HG02884 (cell line): ENCODE measurements at regions not wholly inside any gene's neighbourhood (a gene's known extent, or its start where the extent isn't known, plus 50 kb on each side); places are given as distances from the start of the nearest gene placed in this dataset.
"Not testable (repeated sequence)": the region's sequence is repeated elsewhere in the genome, so short reads cannot be mapped to it uniquely, and the experiment has no call there.

Source experiments
- ATAC-seq: cut with Tn5 transposase; IDR thresholded peaks from one replicate; pipeline ENCODE4 v1.9.1; 2021; ENCODE audit warnings: mild to moderate bottlenecking, moderate library complexity; ENCODE audit not compliant: unreplicated experiment

DNA sequence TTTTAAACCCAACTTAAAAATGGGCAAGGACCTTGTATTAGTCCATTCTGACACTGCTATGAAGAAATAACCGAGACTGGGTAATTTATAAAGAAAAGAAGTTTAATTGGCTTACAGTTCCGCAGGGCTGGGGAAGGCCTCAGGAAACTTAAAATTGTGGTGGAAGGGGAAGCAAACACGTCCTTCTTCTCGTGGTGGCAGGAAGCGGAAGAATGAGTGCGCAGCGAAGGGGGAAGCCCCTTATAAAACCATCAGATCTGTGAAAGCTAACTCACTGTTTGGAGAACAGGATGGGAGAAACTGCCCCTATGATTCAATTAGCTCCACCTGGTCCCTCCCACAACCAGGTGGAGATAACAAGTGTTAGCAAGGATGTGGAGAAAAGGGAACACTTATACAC, 237.7 kb downstream of the SEC16B start:
- ATAC-seq: no peak

GRCh38 chr1:177729646-177730045, 240.2 kb downstream of the SEC16B start:
- ATAC-seq: no peak

DNA sequence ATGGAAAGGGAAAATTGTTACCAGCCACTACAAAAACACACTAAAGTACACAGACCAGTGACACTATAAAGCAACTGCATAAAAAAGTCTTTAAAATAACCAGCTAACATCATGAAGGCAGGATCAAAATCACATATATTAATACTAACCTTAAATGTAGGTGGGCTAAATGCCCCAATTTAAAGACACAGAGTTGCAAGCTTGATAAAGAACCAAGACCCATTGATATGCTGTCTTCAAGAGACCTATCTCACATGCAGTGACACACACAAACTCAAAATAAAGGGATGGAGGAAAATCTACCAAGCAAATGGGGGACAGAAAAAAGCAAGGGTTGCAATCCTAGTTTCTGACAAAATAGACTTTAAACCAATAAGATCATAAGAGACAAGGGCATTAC, 246.3 kb downstream of the SEC16B start:
- no peak for ATAC-seq

DNA sequence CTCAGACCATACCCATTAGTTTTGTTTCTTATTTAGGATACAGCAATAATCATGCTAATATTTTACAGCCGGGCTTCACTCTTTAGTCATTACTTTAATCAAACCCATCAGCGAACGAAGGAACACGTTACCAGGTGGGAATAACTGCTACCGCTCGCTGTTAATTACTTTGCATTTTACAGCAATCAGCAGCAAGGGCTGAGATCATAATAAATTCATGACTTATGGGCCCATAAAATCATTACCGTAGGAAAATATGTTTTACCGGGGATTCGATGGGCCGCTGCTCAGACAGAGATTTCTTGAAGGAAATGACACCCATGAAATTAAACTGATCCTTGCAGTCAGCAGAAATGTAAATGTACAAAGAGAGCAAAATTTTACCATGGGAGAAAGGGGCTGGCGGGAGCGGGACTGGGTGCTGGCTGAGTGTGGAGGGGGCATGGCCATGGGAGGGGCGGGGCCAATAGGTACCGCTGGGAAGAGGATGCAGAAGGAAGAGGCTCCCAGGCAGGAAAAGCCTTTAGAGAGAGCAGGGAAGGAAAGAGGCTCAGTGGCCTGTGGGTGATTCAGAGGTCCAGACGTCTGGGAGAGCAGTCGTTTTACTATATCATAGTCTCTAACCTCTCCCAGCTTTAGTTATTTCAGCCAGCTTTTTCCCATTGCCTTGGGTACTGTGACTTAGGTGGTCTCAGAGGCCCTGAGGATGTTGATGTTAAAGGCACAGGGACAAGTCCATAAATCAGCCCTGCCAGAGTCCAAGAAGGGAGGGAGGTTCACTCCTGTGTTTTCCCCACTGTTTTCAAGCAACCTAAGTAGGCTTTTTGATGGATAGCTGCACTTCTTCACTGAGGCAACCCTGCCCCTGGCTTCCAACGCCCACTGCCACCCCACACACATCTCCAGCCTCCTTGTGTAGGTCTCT, 258.9 kb downstream of the SEC16B start:
- ATAC-seq: no peak

DNA sequence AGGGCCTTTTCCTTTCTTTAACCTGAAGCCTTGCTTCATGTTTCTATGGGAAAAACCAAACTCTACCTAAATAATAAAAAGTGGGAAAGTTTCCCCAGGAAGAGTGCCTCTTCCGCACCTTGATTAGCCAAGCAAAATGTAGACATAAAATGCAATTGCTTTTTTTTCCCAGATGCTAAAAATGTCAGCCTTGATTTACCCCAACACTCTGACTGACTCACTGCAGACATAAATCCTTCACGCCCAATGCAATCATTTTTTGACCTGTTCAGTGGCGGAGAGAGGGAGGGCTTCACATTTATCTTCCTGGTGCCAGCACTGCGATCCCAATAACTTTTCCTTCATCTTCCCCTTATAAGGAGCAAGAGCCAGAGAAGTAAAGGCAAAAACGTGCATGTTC, 261.5 kb downstream of the SEC16B start:
- no peak for ATAC-seq

GRCh38 chr1:177706977-177707376, 262.9 kb downstream of the SEC16B start:
- ATAC-seq: no peak

GRCh38 chr1:177705839-177706238, 264.0 kb downstream of the SEC16B start:
- no peak for ATAC-seq

DNA sequence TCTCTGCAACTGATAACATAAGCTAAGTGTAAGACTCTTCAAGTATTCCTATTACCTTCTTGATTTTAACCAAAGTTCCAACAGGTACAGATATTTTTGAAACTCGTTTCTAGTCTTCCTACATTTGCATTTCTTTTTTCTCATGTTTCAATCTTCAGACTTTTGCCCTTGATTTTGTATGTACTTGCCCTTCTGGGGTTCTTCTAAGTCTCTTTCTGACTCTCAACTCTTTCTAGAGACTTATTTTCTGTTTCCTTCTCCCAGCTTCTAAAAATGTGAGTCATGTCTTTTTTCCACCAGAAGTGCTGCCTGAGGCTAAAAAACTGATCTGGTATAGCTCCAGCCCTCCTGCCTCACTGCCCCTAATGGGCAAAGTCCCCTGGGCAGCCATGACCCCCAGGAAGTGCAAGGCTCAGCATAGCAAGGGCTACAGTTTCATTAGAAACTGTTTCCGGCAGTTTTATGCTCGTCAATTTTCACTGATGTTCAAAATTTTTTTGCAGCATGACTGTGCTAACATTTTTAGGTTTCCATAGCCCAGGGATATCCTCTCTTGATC, 265.9 kb downstream of the SEC16B start:
- ATAC-seq: no peak

DNA sequence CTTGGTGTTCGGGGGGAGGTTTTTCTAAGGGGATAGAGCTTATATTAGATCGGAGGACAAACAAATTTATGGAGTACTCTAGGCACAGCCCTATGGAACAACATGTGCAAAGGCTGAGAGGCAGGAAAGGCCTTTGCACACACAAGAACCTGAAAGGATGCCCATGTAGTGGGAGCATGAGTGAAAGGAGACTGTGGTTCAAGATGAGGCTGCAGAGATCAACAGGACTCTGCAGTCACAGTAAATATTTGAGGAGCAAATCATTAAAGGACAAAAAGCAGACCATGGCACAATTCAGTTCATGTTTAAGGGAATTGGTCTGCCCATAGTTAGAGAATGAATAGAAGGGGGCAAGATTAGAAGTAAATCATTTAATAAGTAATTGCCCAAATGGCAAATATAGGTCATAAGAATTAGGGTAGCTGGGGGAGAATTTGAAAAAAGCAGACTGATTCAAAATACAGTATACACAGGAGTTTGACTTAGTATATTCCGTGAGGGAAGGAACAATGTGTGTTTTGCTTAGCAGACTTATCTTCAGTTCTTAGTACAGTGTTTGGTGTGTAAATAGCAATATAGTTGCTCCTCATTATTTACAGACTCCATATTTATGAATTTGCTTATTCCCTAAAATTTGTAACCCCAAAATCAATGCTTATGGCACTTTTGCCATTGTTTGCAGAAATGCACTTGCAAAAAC, 268.1 kb downstream of the SEC16B start:
- ATAC-seq: no peak

DNA sequence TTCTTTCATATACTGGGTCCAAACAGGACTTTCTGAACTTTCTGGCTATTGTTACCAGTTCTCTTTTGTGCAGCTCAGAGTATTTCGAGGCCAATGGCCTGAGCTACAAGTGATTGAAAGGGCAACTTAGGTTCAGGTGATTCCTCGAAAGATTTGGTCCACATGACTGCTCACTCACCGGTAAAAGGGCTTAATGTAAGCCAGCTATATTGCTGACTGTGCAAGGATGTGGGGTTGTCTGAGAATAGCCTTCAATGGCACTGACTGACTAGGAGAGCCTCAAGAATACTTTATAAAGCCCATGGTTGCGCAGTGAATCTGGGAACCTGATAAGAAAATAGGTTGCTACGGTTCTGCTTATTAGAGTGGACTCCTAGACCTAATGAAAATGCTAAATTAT, 269.0 kb downstream of the SEC16B start:
- ATAC-seq: no peak

DNA sequence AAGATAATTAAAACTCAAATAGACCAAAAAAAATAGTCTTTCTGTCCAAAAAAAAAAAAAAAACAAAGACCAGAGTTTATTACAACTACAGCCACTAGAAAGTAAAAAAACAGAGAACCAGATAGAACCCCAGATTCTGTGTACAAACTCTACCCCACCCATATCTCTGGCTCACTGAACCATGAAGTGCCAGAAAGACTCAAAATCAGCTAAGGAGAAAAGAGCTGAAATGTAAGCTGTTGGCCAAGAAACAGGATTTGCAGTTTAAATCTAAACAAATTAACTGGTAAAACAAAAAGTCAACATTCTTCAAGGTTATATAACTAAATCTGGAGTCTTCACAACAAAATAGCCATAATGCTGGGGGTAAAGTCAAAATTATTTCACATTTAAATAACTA, 278.9 kb downstream of the SEC16B start:
- no peak for ATAC-seq

- no peak for ATAC-seq
Observed at GRCh38 chr1:177687544-177687943, 282.3 kb downstream of the SEC16B start.

- no peak for ATAC-seq
Observed at GRCh38 chr1:177686933-177687332, 282.9 kb downstream of the SEC16B start.

DNA sequence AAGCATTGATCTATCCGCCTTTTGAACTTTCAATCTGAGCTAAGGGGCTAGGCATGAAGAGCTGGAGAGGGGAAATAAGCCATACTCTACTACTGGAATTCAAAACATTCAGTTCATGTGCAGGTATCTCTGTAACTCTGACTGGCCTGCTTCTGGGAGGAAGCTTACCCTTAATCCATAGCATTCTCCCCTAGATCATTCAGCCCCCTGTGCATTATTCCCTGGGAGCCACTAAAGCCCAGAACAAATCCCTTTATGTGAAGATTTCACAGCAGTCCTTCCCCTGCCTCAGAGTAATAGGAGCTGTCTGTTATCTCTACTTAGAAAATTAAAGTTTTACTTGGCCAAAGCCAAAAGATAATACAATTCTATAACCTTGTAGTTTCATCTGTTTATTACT, 300.7 kb downstream of the SEC16B start:
- ATAC-seq: no peak

DNA sequence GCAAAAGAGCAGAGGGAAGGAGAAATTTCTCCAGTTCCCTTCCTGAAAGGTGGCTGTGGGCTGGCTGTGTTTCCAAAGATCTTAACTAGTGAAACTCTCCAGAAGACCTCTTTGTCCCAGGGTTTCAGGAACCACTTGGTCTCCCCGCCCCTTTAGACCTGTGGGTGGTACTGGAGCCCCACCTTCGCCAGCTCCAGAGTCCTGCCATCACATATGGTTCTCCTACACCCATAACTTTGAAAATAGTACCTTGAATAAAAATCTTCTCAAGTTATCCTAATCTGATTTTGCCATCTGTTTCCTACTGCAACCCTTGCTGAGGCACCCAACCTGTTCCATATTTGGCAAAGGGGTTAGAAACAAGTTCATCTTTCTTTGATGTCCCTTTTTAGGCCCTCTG, 303.9 kb downstream of the SEC16B start:
- ATAC-seq: no peak

- not testable (repeated sequence) for ATAC-seq
Observed at GRCh38 chr1:177664742-177665141, 305.1 kb downstream of the SEC16B start.

- ATAC-seq: no peak
Observed at GRCh38 chr1:177660188-177660587, 309.7 kb downstream of the SEC16B start.

- no peak for ATAC-seq
Observed at GRCh38 chr1:177659281-177659680, 310.6 kb downstream of the SEC16B start.

- no peak for ATAC-seq
Observed at GRCh38 chr1:177656598-177656997, 313.3 kb downstream of the SEC16B start.

DNA sequence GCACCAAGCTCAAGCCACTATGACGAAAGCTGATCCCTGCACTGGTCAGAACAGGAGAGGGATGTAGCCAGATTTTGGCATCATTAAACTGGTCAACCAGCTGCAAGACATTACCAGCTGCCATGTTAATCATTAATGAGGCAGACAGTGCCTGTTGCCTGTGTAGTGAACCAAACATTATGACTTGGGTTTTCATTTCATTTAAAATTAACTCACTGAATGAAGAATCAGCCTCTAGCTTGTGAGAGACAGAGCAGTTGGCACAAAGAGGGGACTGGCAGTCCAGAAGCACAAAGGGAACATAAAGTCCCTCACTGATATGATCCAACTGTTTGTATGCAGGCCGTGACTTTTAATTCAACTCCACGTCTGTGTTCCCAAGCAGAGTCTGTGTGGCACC, 318.9 kb downstream of the SEC16B start:
- no peak for ATAC-seq

DNA sequence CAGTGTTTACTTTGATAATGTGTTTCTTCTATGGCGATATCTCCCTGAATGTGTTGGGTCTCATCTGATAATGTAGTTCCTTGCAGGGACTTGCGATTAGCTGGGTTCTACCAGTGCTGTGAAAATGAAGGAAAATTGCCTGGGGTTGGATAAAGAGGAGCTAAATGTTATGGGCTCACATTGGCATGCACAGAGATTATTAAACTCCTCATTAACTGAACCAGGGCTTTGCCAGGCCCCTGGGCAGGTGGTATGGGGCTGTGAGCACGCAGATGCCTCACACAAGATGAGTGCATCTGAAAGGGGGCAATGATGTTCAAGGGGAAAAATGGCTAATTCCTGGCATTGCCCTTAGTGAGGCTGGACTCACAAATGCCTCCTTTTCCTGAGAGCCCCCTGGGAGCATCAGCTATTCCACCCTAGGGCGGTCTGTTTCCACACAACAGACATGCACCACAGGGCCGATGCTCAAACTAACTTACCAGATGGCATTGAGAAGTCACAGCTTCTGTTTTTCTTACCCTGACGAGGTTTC, 321.1 kb downstream of the SEC16B start:
- no peak for ATAC-seq

DNA sequence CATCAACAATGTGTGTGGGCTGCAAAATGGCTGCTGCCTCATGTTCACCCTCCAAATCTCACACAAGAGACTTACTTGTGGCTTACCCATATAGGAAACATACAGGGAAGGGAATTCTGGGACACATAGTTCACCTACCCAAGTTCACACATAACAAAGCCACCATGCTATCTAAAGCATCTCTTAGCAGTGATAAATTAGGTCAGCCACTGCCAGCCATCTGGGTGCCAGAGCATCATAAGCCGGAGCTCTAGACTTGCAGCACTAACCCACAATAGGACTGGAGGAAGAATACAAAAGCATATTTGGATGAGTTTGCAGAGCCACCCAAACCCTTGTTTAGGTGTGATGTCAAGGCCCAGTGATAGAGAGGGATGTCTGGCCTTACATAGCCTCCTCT, 321.7 kb downstream of the SEC16B start:
- no peak for ATAC-seq
